Neural cell (in vitro differentiated cells): ENCODE measurements at regions not wholly inside any gene's neighbourhood (a gene's known extent, or its start where the extent isn't known, plus 50 kb on each side); places are given as distances from the start of the nearest gene placed in this dataset.

Source experiments
- H2AFZ ChIP-seq: fragments of 200-600, 300-800 bp; sonication (generic), shearing (Covaris generic); 2 replicates; pipeline ENCODE4 v1.6.0; 2014; ENCODE audit warnings: low read depth, mild to moderate bottlenecking, antibody characterized with exemption, low read length, moderate library complexity
- H3F3A ChIP-seq: fragments of 200-600 bp; shearing (Covaris generic); 2 replicates; pipeline ENCODE4 v1.6.1; 2016; ENCODE audit warnings: mild to moderate bottlenecking, moderate library complexity, mixed read lengths, antibody characterized with exemption, low read length; ENCODE audit not compliant: insufficient read depth, poor library complexity, severe bottlenecking
- H3K27ac ChIP-seq: fragments of 200-600, 300-800 bp; sonication (generic), shearing (Covaris generic); 2 replicates; pipeline ENCODE4 v1.5.1; 2014; ENCODE audit warnings: mild to moderate bottlenecking, low read length, moderate library complexity
- H3K27me3 ChIP-seq: fragments of 300-800, 200-600 bp; sonication (generic), shearing (Covaris generic); 2 replicates; pipeline ENCODE4 v1.6.0; 2014; ENCODE audit warnings: mild to moderate bottlenecking, low read depth, low read length, moderate library complexity; ENCODE audit not compliant: insufficient read depth
- H3K36me3 ChIP-seq: fragments of 300-800, 200-600 bp; sonication (generic), shearing (Covaris generic); 2 replicates; pipeline ENCODE4 v1.5.1; 2014; ENCODE audit warnings: mild to moderate bottlenecking, antibody characterized with exemption, low read length, moderate library complexity; ENCODE audit not compliant: insufficient read depth
- H3K4me2 ChIP-seq: fragments of 300-800, 200-600 bp; sonication (generic), shearing (Covaris generic); 2 replicates; pipeline ENCODE4 v1.6.0; 2014; ENCODE audit warnings: mild to moderate bottlenecking, low read length
- H3K4me3 ChIP-seq: fragments of 300-800, 200-600 bp; sonication (generic), shearing (Covaris generic); 2 replicates; pipeline ENCODE4 v1.5.1; 2014; ENCODE audit warnings: mild to moderate bottlenecking, low read length, moderate library complexity
- H3K79me2 ChIP-seq: fragments of 200-600 bp; shearing (Covaris generic); replicated peaks from 2 replicates; pipeline ENCODE4 v1.6.0; 2014; ENCODE audit warnings: mild to moderate bottlenecking, low read length, moderate library complexity; ENCODE audit not compliant: insufficient read depth
- H3K9ac ChIP-seq: fragments of 300-800, 200-600 bp; sonication (generic), shearing (Covaris generic); 2 replicates; pipeline ENCODE4 v1.6.1; 2016; ENCODE audit warnings: mild to moderate bottlenecking, low read length, mixed read lengths
- H3K9me2 ChIP-seq: fragments of 200-600 bp; shearing (Covaris generic); 2 replicates; pipeline ENCODE4 v1.6.1; 2016; ENCODE audit warnings: mild to moderate bottlenecking, low read length, mixed read lengths; ENCODE audit not compliant: insufficient read depth
- H3K9me3 ChIP-seq: fragments of 200-600, 300-800 bp; sonication (generic), shearing (Covaris generic); 2 replicates; pipeline ENCODE4 v1.6.1; 2016; ENCODE audit warnings: mild to moderate bottlenecking, mixed run types, low read length, moderate library complexity, mixed read lengths
- H4K20me1 ChIP-seq: fragments of 200-600 bp; shearing (Covaris generic); 2 replicates; pipeline ENCODE4 v1.6.1; 2016; ENCODE audit warnings: mild to moderate bottlenecking, mixed run types; ENCODE audit not compliant: insufficient read depth
- EP300 ChIP-seq: fragments of 450-650 bp; conservative IDR thresholded peaks from 2 replicates; pipeline ENCODE4 v1.6.1; 2014; ENCODE audit warnings: antibody characterized with exemption, mild to moderate bottlenecking, moderate library complexity; ENCODE audit not compliant: poor library complexity, severe bottlenecking
- EZH2 ChIP-seq: fragments of 200-600, 300-800 bp; shearing (Covaris generic), sonication (generic); IDR thresholded peaks from 2 replicates; pipeline ENCODE4 v1.6.1; 2014; ENCODE audit warnings: antibody characterized with exemption, low read length, borderline replicate concordance, mild to moderate bottlenecking; ENCODE audit not compliant: insufficient read depth, poor library complexity, severe bottlenecking
- MXI1 ChIP-seq: fragments of 450-650 bp; conservative IDR thresholded peaks from 2 replicates; pipeline ENCODE4 v1.6.1; 2014; ENCODE audit warnings: antibody characterized with exemption, mild to moderate bottlenecking; ENCODE audit not compliant: poor library complexity, severe bottlenecking
- POLR2AphosphoS5 ChIP-seq: IDR thresholded peaks from 2 replicates; pipeline ENCODE4 v1.6.1; 2012
- RAD21 ChIP-seq: fragments of 450-650 bp; conservative IDR thresholded peaks from 2 replicates; pipeline ENCODE4 v1.6.1; 2014; ENCODE audit warnings: antibody characterized with exemption, mild to moderate bottlenecking, moderate library complexity
- REST ChIP-seq: IDR thresholded peaks from 2 replicates; pipeline ENCODE4 v1.6.1; 2012; ENCODE audit warnings: borderline replicate concordance
- SMC3 ChIP-seq: fragments of 450-650 bp; conservative IDR thresholded peaks from 2 replicates; pipeline ENCODE4 v1.6.1; 2014; ENCODE audit warnings: antibody characterized with exemption, mild to moderate bottlenecking, moderate library complexity; ENCODE audit not compliant: poor library complexity
- TAF1 ChIP-seq: IDR thresholded peaks from 2 replicates; pipeline ENCODE4 v1.6.1; 2012; ENCODE audit warnings: low read depth
- TF ChIP-seq, protein P1 (sequence below): fragments of 450-650 bp; IDR thresholded peaks from 2 replicates; pipeline ENCODE4 v1.5.1; 2014; ENCODE audit warnings: antibody characterized with exemption, mild to moderate bottlenecking, moderate library complexity; ENCODE audit not compliant: poor library complexity, severe bottlenecking

- Histone ChIP-seq H3K4me3 (no peak overlapping the region), H4K20me1 (no peaks in the 10 kb centered on the region), H3K36me3 (no peaks in the 10 kb centered on the region), H3K9ac (no peak overlapping the region), H3K9me3 (no peaks in the 10 kb centered on the region), H2AFZ (no peak overlapping the region), H3K4me2 (no peak overlapping the region), H3K79me2 (no peaks in the 10 kb centered on the region), H3F3A (no peaks in the 10 kb centered on the region), H3K27ac (no peak overlapping the region), H3K9me2 (no peaks in the 10 kb centered on the region), H3K27me3 (no peaks in the 10 kb centered on the region)
- TF ChIP-seq RAD21 (no peak), SMC3 (no peak), MXI1 (no peak), EZH2 (no peak), EP300 (no peak)
- TF ChIP-seq, protein P1, sequence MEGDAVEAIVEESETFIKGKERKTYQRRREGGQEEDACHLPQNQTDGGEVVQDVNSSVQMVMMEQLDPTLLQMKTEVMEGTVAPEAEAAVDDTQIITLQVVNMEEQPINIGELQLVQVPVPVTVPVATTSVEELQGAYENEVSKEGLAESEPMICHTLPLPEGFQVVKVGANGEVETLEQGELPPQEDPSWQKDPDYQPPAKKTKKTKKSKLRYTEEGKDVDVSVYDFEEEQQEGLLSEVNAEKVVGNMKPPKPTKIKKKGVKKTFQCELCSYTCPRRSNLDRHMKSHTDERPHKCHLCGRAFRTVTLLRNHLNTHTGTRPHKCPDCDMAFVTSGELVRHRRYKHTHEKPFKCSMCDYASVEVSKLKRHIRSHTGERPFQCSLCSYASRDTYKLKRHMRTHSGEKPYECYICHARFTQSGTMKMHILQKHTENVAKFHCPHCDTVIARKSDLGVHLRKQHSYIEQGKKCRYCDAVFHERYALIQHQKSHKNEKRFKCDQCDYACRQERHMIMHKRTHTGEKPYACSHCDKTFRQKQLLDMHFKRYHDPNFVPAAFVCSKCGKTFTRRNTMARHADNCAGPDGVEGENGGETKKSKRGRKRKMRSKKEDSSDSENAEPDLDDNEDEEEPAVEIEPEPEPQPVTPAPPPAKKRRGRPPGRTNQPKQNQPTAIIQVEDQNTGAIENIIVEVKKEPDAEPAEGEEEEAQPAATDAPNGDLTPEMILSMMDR: no peak
Observed at GRCh38 chr10:133013463-133013862, 71.1 kb upstream of the CFAP46 start.

DNA sequence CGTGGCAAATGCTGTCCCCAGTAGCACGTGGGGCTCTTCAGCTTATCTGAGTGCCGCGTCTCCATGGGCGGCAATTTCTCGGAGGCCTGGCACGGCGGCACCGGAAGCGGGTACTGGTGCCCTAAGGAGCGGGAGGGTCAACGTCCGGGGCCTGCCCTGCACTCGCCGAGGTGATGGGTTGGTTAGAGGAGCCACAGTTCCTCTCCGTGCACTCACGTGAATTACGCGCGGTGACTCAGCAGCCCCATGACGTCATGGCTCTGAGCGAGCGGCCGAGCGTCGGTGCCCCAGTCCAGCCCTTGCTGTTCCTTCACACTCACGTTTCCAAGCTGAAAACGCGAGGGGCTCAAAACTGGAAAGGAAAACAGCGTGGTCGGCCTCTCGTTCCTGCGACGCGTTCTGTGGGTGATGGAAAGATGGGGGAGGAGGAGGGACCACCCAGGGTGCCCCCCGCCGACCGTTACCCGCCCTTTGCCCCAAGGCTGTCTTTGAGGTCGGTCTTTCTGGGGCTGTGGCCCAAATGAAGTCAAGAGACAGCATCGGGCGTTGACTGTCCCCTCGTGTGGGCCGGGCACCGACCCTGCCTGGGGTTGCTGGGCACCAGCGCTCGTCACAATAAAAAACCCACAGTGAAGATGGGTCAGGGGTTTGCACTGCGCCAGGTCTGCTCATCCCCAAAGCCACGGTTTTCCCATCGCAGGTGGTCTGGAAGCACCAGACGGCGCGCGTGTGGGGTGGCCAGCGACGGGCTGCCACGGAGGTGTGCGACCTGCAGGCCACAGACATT lies 70.4 kb upstream of the CFAP46 start:
- no peak overlapping the region for H3K4me2 ChIP-seq
- no peaks in the 10 kb centered on the region for H3K9me3 ChIP-seq
- no peak overlapping the region for H3K9ac ChIP-seq
- H4K20me1 ChIP-seq: no peaks in the 10 kb centered on the region
- no peaks in the 10 kb centered on the region for H3K9me2 ChIP-seq
- H3K79me2 ChIP-seq: no peaks in the 10 kb centered on the region
- H3K36me3 ChIP-seq: no peaks in the 10 kb centered on the region
- no peak for TF ChIP-seq POLR2AphosphoS5
- TF ChIP-seq SMC3: no peak
- TF ChIP-seq RAD21: no peak
- TF ChIP-seq, protein P1: no peak
- no peak for TF ChIP-seq EP300
- TF ChIP-seq EZH2: no peak
- TF ChIP-seq MXI1: no peak
- no peak for TF ChIP-seq TAF1
- TF ChIP-seq REST: no peak
- no peaks in the 10 kb centered on the region for H3F3A ChIP-seq
- no peak overlapping the region for H3K4me3 ChIP-seq
- H3K27ac ChIP-seq: no peak overlapping the region
- no peak overlapping the region for H2AFZ ChIP-seq
- no peaks in the 10 kb centered on the region for H3K27me3 ChIP-seq
